Hindlimb muscle (tissue), 1 donor: ENCODE measurements at regions not wholly inside any gene's neighbourhood (a gene's known extent, or its start where the extent isn't known, plus 50 kb on each side); places are given as distances from the start of the nearest gene placed in this dataset.
"Not testable (repeated sequence)": the region's sequence is repeated elsewhere in the genome, so short reads cannot be mapped to it uniquely, and the experiment has no call there.

Experiments used
- DNase-seq: peaks from one replicate; pipeline ENCODE4 v3.0.0-alpha.2; 2013

DNA sequence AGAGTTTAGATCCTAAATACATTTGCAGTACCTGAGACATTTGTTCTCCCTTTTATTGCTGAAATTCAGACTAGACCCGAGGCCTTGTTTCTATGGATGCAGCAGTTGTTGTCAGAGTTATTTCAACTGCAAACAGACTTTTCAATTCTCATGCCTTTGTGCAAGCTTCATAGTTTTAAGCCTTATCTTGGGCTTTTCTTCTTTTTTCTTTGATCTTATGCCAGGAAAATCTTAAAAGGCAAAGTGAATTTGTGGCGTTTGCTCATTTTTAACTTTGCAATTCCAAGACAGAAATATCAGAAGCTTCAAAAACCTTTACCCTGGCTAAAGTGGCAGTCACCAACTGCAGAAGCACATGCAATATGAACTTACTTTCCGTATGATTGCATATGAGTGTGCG, 576.7 kb downstream of the DIPK2A start:
- DNase-seq: no peak

DNA sequence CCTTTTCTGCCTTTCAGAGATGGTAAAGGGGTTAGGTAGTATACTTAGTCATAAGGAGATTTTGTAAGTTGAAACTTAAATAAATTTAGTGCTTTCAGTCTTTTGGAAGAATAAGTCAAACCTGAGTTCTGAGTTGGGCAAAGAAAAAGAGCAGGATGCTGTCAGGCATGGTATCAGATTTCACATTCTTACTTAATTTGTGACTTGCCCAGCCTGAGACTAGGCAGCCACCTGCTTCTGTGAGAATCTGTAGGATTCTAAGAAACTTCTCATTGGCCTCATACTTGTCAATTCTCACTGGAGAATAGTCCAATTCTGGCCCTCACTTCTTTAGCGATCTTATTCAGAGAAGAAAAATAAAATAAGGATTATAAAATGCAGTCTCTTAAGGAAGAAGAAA, 577.5 kb downstream of the DIPK2A start:
- no peak for DNase-seq

DNA sequence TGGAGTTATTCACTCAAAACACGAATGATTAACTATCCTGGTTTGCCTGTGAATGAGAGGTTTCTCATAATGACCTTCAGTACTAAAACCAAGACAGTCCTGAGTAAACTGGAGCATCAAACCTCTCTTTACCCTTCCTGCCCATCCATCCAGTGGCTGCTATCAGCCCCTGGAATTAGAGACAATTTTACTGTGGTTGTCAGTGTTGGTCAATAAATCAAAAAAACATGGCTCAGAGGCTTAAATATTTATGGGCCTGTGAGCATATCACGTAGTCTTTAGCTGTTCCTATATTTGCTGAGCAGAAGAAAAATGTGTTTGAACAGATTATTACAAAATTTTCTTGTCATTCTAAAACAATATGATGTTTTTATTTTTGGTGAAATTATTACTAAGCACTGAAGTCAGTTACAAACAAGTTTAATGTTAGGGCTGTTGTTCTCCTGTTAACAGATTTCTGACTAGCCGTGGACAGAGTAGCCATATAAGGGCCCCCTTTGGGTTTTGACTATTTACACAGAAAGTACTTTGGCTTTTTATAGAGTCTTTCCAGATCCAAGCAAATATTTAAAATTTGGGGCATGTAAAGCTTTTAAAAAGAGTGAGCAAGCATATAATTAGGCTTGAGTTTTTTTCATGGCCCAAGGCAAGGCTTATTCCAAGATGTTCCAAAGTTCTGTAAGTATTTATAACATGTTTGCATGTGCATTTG, 580.9 kb downstream of the DIPK2A start:
- no peak for DNase-seq

DNA sequence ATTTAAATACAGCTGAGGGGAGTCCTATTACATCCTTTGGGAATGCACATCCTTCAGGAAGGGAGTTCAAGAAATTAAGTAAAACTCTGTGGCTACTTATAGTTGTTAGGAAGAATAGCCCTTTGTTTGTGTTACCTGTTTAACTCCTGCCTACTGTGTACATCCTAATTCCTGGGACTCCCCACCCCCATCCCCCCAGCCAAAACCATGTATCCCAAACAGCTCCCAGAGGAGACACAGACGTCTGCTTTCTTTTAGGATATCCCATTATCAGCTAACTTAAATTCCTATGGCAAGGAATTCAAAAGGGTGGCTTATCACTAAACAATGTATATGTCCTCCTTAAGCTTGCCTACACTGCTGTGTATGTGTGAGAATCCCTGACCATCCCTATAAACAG, 581.7 kb downstream of the DIPK2A start:
- DNase-seq: no peak

DNA sequence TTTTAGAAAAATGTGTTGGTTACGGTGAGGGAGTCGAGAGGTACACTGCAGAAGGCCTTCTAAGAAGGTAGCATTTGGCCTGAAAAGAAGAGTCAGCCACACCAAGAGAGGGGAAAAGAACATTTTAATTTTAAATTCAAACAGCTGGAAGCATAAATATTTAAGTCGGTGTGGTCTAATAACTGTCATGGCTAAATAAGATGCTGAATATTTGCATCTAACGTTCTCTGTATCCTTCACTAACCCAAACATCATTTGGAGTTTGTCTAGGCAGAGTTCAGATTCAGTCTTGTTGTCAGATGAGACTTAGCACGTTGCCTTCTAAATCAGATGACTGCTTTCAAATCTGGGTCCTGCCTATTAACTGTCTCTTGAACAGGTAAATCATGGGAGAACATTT, 583.3 kb downstream of the DIPK2A start:
- no peak for DNase-seq

DNA sequence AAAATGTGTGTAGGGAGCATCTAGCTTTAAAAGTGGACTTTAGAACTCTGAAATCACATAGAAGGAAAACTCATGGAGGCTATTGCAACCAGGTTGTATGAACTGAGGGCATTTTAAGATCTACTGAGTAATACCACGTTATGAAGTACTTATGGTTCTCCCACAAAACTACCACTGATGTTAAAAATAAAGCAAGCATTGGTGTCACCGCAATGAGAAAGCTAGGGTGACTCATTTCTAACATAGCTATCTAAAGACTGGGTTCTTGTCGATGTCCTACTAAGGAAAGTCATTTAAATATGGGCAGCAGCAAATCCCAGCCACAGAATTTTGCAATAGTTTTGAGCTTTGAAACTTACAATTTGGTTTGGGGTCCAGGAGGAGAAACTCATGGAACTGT, 584.8 kb downstream of the DIPK2A start:
- no peak for DNase-seq

DNA sequence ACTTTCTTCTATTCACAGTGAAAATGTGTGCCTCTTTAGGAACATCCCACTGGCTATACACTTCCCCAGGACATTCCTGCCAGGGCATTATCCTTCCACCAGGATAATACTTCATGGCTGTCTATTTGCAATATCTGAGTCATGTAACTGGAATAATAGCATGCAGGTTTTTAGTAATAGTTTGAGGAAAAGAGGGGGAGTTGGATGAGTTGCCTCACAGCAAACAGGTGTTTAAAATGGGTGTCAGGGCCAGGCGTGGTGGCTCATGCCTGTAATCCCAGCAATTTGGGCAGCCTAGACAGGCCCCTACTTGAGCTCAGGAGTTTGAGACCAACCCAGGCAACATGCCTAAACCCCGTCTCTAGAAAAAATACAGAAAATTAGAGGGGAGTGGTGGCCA, 585.9 kb downstream of the DIPK2A start:
- no peak for DNase-seq

DNA sequence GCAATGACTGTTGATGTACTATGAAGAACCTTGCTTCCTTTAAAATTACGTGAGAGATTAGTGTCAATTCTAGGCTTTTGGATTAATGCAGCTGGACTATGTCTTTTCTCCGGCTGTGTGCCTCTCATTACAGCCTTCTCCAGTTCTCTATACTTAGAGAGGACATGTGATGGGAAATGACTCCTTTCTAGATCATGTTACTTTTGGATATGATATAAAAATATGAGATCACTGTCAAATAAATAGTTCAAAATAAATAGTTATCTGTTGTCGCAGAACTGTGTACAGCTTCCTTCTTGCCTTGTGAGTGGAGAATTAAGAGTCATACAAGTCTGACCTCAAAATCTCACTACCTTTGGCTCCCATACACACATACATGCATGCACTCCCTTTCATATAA, 592.4 kb downstream of the DIPK2A start:
- DNase-seq: no peak

DNA sequence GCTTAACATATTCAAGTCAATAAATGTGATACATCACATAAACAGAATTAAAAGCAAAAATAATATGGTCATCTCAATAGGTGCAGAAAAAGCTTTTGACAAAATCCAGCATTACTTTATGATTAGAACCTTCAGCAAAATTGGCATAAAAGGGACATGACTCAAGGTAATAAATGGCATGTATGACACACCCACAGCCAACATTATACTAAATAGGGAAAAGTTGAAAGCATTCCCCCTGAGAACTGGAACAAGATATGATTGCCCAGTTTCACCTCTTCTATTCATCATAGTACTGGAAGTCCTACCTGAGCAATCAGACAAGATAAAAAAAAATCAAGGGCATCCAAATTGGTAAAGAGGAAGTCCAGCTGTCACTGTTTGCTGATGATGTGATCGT, 594.7 kb downstream of the DIPK2A start:
- no peak for DNase-seq

DNA sequence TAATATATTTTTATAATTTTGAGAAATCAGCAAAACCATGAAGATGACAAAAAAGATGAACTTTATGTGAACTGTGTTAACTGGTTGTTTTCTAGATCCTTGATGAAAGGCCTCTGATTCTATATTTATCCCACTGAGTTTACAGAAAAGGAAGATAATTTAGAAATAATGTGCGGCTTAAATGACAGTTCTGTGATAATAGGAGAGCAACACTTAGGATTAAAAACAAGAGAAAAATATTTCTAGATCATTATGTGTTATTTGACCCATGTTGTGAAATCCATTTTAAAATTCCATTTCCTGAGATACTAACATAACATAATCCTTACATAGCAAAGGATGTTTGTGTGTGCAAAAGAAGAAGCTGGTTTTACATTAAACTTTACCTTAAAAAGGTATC, 598.0 kb downstream of the DIPK2A start:
- no peak for DNase-seq

DNA sequence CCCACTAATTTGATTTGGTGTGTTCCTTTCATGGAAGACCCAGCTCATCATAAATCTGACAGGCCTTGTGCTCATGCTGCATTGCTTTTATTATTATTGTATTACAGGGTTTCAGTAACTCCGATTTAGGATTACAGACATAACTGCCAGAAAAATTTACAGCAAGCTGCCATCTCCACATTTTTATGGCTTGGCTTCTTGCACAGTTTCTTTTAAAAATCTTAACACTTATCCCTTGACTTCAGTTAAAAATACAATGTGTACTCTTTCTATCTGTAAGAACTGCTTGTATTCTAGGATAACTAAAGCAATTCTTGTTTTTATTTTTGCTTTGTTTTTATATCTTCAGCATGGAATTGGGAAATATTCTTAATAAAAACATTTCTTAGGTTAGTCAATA, 612.2 kb downstream of the DIPK2A start:
- no peak for DNase-seq

DNA sequence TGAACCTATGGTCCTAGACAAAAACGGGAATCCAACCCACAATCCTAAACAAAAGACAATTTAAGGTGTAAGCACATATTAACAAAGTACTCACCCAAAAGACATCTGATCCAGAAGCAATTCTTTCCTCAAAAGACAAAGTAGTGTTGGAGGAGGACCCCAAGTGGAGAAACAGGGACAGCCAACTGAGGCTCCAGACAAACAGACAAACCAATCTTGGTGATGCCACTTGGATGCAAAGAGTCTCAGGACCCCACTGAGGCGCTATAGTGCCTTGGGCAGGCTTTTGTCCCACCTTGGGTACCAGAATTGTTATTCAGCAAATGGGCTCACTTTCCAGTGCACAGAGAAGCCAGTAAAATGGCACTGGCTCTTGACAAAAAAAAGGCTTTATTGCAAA, 613.8 kb downstream of the DIPK2A start:
- DNase-seq: no peak

DNA sequence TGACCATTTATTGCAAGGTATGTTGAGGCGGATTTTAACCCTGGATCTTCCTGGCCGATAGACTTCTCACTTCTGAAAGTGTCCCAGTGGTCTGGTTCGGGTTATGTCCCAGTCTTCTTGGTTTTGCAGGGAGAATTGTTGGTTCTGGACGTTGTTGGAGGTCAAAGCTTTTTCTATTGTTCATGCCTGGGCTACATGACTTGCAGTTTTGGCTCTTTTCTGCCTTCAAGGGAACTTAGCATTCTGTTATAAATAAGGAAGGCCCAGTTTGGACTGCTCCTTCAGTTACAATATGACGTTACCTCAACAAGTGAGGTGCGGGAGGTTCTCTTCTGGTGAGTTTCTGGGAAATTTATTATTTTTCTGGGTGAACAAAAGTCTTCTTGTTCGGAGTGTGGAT, 614.3 kb downstream of the DIPK2A start:
- no peak for DNase-seq

DNA sequence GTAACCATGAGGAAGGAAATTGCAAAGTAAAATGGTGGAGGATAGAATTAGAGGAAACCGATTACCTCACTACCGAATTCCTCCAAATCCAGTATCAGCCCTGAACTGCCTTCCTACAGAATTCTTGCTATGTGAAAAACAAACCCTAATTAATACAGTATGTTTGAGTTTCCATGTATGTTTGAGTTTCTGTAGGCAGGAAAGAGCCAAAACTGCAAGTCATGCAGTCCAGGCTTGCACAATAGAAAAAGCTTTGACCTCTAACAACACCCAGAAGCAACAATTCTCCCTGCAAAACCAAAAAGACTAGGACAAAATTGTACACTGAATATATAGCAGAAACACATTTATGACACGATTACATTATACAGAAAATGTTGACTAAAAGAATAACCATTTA, 614.8 kb downstream of the DIPK2A start:
- DNase-seq: no peak

DNA sequence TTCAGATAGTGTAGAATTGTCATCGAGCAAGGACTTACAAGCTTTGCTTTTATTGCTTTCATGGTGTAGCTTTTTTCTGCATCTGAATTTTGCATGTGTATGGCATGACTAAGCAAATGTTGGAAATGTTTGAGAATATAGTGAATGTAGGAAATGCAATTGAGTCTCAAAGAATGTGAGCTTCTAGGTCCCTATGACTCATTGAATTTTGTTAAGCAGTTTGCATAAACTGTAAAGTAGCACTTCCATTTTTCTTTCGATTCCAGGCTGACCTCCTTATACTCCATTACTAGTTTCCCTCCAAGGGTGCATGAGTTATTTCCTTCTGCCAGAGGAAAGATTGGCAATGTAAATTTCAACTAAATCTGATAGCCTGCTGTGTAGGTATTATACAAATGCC, 619.2 kb downstream of the DIPK2A start:
- no peak for DNase-seq

DNA sequence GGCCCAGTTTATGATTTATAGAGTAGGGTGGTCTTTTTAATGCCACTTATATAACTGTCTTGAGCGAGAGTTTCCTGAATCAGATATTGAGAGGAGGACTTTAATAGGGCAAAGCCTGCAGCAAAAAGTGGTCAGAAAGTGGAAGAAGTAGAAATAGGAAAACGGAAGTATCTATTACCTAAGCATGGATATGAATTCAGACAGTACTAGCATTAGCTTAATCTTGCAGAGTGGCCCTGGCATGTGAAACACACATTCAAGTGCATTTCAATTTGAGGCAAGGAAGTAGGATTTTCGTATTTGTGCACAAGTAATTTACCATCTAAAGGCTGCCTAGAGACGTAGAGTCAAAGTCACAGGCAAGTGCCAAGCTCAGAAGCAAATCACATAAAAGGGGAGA, 622.3 kb downstream of the DIPK2A start:
- no peak for DNase-seq

DNA sequence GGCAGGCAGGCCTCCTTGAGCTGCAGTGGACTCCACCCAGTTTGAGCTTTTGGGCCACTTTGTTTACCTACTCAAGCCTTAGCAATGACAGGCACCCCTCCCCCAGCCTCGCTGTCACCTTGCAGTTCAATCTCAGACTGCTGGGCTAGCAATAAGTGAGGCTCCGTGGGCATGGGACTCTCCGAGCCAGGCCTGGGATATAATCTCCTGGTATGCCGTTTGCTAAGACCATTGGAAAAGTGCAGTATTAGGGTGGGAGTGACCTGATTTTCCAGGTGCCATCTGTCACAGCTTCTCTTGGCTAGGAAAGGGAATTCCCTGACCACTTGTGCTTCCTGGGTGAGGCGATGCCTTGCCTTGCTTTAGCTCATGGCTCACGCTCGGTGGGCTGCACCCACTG, 648.6 kb downstream of the DIPK2A start:
- DNase-seq: not testable (repeated sequence)

DNA sequence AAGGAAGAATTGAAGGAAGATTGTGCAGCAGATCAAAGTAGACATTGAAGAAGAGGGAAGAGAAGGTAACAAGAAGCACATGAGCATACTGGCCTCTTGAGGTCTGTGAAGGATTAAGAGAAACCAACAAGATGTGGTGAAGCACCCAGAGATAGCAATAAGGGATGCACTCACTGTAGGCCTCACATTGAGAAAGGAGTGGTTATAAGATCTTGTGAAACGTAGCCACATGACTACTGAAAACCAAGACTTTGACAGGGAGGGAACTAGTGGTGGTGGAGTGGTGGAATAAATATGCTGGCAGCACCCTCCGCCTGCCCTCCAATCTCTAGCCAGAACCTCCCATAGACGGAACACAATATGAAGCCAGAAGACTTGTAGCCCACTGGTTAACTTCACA, 651.2 kb downstream of the DIPK2A start:
- DNase-seq: no peak

DNA sequence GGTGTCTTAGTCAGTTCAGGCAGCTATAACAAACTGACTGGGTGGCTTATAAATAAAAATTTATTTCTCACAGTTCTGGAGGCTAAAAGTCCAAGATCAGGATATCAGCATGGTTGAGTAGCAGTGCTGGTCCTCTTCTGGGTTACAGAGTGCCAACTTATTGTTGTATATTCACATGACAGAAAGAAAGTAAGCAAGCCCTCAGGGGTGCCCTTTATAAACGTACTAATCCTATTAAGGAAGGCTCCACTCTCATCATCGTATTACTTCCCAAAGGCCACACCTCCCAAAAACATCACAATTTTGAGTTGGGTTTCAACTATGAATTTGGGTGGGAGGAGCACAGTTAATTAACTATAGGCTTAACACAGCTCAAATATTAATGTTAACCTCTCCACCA, 653.0 kb downstream of the DIPK2A start:
- no peak for DNase-seq

DNA sequence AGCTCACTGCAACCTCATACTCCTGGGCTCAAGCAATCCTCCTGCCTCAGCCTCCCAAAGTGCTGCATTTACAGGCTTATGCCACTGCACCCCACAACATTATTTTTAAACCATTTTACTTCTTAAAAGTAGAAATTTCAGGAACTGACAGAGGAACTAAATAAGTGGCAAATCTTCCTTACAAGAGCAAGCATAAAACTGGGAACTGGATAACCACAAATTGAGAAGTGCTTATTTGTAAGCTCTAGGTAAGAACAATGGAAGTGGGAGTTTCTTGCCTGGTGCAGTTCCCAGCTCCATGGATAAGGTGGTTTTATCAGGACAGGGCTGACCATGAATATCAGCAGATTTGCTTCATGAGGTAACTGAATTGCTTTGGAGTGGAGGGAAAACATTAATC, 655.2 kb downstream of the DIPK2A start:
- DNase-seq: no peak

DNA sequence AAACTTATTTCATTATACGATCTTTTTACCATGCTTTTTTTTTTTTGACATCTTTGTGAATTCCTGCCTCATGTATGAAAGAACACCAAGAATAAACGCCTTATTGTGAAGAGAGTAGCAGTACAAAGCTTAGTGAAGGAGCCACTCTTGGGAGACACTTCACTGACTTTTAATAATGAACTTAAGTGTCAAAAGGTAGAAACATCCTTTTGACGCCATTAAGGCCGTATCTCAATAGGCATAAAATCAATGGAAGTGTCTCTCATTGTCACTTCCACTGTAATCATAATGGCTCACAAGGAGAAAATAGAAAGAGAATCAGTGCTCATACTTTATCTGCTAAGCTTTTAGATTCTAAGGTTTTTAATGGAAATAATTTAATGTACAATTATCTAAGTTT, 657.8 kb downstream of the DIPK2A start:
- DNase-seq: no peak

DNA sequence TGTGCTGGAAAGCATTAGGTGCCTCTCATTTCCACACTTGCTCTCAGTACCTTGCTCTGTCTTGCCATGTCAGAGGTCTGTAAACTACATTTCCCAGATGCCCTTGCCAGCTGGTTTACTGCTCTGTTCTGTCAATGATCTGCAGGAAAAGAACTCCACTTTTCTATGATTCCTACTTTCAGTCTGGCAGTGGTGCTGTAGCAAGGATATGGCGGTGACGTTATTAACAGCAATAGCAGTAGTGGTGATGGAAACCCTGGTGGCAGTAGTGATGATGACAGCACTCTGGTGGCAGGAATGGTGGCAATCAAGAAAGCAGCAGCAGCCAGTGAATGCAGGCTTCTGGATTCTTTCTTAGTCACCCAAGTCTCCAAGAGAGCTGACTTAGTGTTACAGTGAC, 665.2 kb downstream of the DIPK2A start:
- no peak for DNase-seq

DNA sequence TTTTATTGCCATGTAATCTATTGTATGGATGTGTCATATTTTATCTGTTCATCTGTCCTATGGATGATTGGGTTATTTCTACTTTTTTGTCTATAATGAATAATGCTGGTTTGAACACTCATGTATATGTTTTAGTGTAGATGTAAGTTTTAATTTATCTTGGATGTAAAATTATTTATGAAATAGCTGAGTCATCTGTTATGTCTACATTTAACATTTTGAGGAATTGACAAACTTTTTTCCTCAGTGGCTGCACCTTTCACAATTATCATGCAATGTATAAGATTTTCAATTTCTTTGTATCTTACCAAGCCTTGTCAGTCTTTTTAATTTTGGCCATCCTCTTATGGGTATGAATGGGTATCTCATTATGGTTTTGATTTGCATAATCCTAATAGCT, 666.4 kb downstream of the DIPK2A start:
- DNase-seq: no peak

DNA sequence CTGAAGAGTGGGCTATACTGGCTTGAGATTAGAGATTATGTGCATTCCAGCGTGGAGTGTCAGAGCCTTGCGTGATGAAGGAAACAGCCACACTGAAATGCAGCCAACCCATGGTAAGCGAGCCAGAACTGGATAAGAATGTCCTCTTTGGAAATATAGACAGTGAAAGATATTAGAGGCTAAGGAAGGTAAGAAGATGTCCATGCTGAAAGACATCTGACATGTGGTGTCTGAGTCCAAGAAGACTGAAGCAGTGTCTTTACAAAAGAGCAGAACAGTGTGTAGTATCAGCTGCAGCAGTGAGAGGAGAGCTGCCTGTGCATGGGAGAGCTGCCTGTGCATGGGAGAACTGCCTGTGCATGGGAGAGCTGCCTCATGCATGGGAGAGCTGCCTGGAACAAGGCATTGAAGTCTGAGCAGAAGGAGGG, 672.2 kb downstream of the DIPK2A start:
- no peak for DNase-seq

DNA sequence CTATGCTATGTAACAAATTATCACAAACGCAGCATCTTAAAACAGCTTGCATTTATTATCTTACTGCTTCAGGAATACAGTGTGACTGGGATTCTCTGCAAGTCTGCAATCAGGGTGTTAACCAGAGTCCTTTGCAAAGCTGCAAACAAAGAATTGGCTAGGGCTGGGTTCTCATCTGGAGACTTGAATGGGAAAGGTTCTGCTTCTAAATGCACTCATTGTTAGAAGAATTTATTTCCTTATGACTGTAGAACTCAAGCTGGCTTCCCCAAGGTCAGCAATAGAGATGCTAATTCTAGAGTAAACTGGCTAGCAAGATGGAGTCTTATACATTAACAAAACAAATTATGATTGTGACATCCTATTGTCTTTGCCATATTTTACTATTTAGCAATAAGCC, 673.7 kb downstream of the DIPK2A start:
- no peak for DNase-seq
